B cell (primary cell): ENCODE measurements at regions not wholly inside any gene's neighbourhood (a gene's known extent, or its start where the extent isn't known, plus 50 kb on each side); places are given as distances from the start of the nearest gene placed in this dataset.

Experiments
- ATAC-seq: fragments of 200-7000 bp; cut with Tn5 transposase; one replicate; pipeline ENCODE4 v1.10.0; 2021; ENCODE audit warnings: low read depth, mild to moderate bottlenecking, moderate number of reproducible peaks, moderate library complexity
- CTCF ChIA-PET: fragments of 350-600 bp; sonication (Branson Sonifier 250); formaldehyde crosslinking; loops from one replicate; lab custom pipeline; 2021; ENCODE audit warnings: antibody characterized with exemption, inconsistent platforms; lab: Charles Lee
- POLR2A ChIA-PET: fragments of 350-600 bp; sonication (Branson Sonifier 250); formaldehyde crosslinking; loops from one replicate; lab custom pipeline; 2021; ENCODE audit warnings: antibody characterized with exemption; lab: Charles Lee
- DNase-seq: peaks from one replicate; pipeline ENCODE4 v3.0.0; 2013
- H2AFZ ChIP-seq: 2 replicates; pipeline ENCODE4 v1.6.1; 2012; ENCODE audit warnings: mild to moderate bottlenecking, low read depth, low read length; ENCODE audit not compliant: insufficient read depth, poor library complexity, severe bottlenecking
- H3K27ac ChIP-seq, 2 donors: 1 replicate in 1 of 2; 2 replicates in 1 of 2; pipeline ENCODE4 v1.5.1; 2012 to 2013; ENCODE audit warnings: low read length in 2 of 2, mild to moderate bottlenecking in 2 of 2, moderate library complexity in 1 of 2
- H3K27me3 ChIP-seq, 4 experiments: fragments of 200-600 bp in 1 of 4; sonication (generic) in 1 of 4; replicated peaks in 1 of 4; 1 replicate in 2 of 4; 2 replicates in 2 of 4; pipeline versions ENCODE4 v1.6.1 to v1.7.0; 2013 to 2016; ENCODE audit warnings: low read length in 3 of 4, mild to moderate bottlenecking in 2 of 4, mixed read lengths in 1 of 4, moderate library complexity in 1 of 4; ENCODE audit not compliant: insufficient read depth in 4 of 4, control insufficient read depth in 3 of 4; ENCODE audit errors: control extremely low read depth in 1 of 4
- H3K36me3 ChIP-seq, 2 experiments: replicated peaks in 1 of 2; 1 replicate in 1 of 2; 2 replicates in 1 of 2; pipeline versions ENCODE4 v1.6.1 to v1.7.1; 2013; ENCODE audit warnings: low read length in 1 of 2; ENCODE audit not compliant: insufficient read depth in 2 of 2, control insufficient read depth in 1 of 2; ENCODE audit errors: control extremely low read depth in 1 of 2, extremely low read depth in 1 of 2
- H3K4me1 ChIP-seq, 2 donors: fragments of 200-600 bp in 1 of 2; sonication (generic) in 1 of 2; 1 replicate in 1 of 2; 2 replicates in 1 of 2; pipeline versions ENCODE4 v1.5.1 to v1.6.1; 2013 to 2017; ENCODE audit warnings: low read length in 2 of 2; ENCODE audit not compliant: control insufficient read depth in 2 of 2, insufficient read depth in 2 of 2
- H3K4me2 ChIP-seq: replicated peaks from 2 replicates; pipeline ENCODE3; 2012; ENCODE audit warnings: mild to moderate bottlenecking, low read depth, low read length; ENCODE audit not compliant: poor library complexity, severe bottlenecking
- H3K4me3 ChIP-seq, 5 experiments: fragments of 200-600 bp in 1 of 5; sonication (generic) in 1 of 5; 1 replicate in 3 of 5; 2 replicates in 2 of 5; pipeline versions ENCODE4 v1.5.1 to v1.7.0; 2011 to 2016; ENCODE audit warnings: low read length in 4 of 5, mild to moderate bottlenecking in 4 of 5, low read depth in 2 of 5, control low read depth in 1 of 5, moderate library complexity in 1 of 5; ENCODE audit not compliant: insufficient read depth in 1 of 5; ENCODE audit errors: control extremely low read depth in 1 of 5, extremely low read depth in 1 of 5
- H3K79me2 ChIP-seq: fragments of 200-600 bp; sonication (generic); one replicate; pipeline ENCODE4 v1.6.0; 2016; ENCODE audit warnings: low read length; ENCODE audit not compliant: control insufficient read depth, insufficient read depth
- H3K9ac ChIP-seq: fragments of 200-600 bp; sonication (generic); 2 replicates; pipeline ENCODE4 v1.6.1; 2017; ENCODE audit warnings: mild to moderate bottlenecking, low read length, moderate library complexity
- H3K9me3 ChIP-seq, 3 donors: one replicate each; pipeline versions ENCODE4 v1.6.1 to v1.7.1; 2013; ENCODE audit warnings: low read length in 2 of 3; ENCODE audit not compliant: control insufficient read depth in 2 of 3, insufficient read depth in 1 of 3; ENCODE audit errors: control extremely low read depth in 1 of 3
- H4K20me1 ChIP-seq: 2 replicates; pipeline ENCODE4 v1.6.0; 2012; ENCODE audit warnings: mild to moderate bottlenecking, low read length; ENCODE audit not compliant: insufficient read depth, control insufficient read depth, poor library complexity, severe bottlenecking
- H3K27ac Mint-ChIP-seq: one replicate; pipeline ENCODE4 v1.8.0; 2021; ENCODE audit warnings: mixed read lengths
- H3K27me3 Mint-ChIP-seq: one replicate; pipeline ENCODE4 v1.8.0; 2021; ENCODE audit warnings: mixed read lengths
- H3K4me1 Mint-ChIP-seq: one replicate; pipeline ENCODE4 v1.8.0; 2021; ENCODE audit warnings: mixed read lengths
- H3K4me3 Mint-ChIP-seq: one replicate; pipeline ENCODE4 v1.8.0; 2021; ENCODE audit warnings: mixed read lengths
- H3K9me3 Mint-ChIP-seq: one replicate; pipeline ENCODE4 v1.8.0; 2022; ENCODE audit warnings: mixed read lengths; ENCODE audit not compliant: insufficient read depth
- CTCF ChIP-seq: fragments of 200-600 bp; IDR thresholded peaks from one replicate; pipeline ENCODE4 v1.8.0; 2022; ENCODE audit warnings: antibody characterized with exemption, mild to moderate bottlenecking
- EZH2 ChIP-seq: IDR thresholded peaks from 2 replicates; pipeline ENCODE4 v1.6.1; 2012; ENCODE audit warnings: borderline replicate concordance, low read depth, mild to moderate bottlenecking, moderate library complexity, low read length; ENCODE audit not compliant: insufficient read depth, poor library complexity, severe bottlenecking
- WGBS: methylation state at CpG from one replicate; pipeline ENCODE4 v1.1.5; 2013; ENCODE audit warnings: missing lambda C conversion rate; ENCODE audit not compliant: insufficient coverage; 5-methylcytosine and 5-hydroxymethylcytosine counted together
- intact Hi-C: fragments of 100-400 bp; cut with micrococcal nuclease; formaldehyde crosslinking; loops from one replicate; pipeline ENCODE4 v1.10.0; 2022

DNA sequence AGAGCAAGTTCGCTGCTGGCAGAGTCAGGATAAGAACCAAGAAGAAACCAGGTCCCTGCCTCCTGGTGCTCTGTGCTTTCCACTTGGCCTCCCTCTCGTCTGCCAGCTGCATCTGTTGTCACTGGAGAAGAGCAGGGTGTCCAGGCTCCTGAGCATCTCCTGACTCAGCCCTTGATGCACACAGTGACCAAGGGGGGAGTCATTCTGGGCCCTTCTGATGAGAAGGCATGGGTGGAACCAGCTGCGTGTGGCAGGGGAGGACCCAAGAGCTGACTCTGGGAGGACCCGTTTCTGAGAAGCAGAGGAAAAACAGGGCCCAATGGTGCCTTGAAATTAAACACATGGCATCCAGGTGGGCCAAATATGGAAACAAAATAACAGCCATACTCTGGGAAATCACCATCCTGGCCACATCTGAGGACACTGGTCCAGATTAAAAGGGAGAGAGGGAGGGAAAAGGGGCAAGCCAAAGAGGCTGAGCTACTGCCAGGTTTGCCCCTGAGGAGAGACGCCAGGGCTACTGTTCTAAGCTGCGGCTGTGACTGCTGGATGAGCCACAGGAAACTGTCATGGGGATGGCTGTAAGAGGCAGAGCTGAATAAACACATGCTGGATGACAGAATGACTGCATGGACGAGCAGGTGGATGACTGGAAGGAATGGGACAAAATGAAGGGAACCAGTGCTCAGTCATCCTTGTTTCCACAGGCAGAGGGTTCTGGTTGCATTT is 58.1 kb upstream of the CA12 start:
- WGBS, result 89% methylated on average over 7 of the region's 7 CpGs
- DNase-seq (no peak), ATAC-seq (no peak)
- TF ChIP-seq CTCF (no peak), EZH2 (no peak)
- peaks cover 12% of the 10 kb centered on the region for H3K27me3 Mint-ChIP-seq
- H3K9me3 Mint-ChIP-seq, result no peaks in the 10 kb centered on the region
- H4K20me1 ChIP-seq, result no peaks in the 10 kb centered on the region
- no peaks in the 10 kb centered on the region for H3K79me2 ChIP-seq
- no peaks in the 10 kb centered on the region for H3K36me3 ChIP-seq
- no peak overlapping the region for H3K9ac ChIP-seq
- peaks cover 2% of the 10 kb centered on the region for H3K4me1 Mint-ChIP-seq
- no peaks in the 10 kb centered on the region for H3K9me3 ChIP-seq
- no peak overlapping the region for H2AFZ ChIP-seq
- ChIA-PET POLR2A (no interaction called here), CTCF (no interaction called here)
- peaks cover 0 to 6% of the 10 kb centered on the region in 2 donors for H3K4me1 ChIP-seq
- no peak overlapping the region for H3K4me3 ChIP-seq
- H3K27ac ChIP-seq, result no peak overlapping the region
- H3K4me2 ChIP-seq, result no peak overlapping the region
- H3K27me3 ChIP-seq, result no peaks in the 10 kb centered on the region
- H3K4me3 Mint-ChIP-seq, result no peak overlapping the region
- intact Hi-C loops, result no loop called here
- no peak overlapping the region for H3K27ac Mint-ChIP-seq

- H3K4me1 ChIP-seq, result peaks cover 0 to 6% of the 10 kb centered on the region in 2 donors
- DNase-seq (no peak), ATAC-seq (no peak)
- H2AFZ ChIP-seq, result no peak overlapping the region
- ChIA-PET CTCF (no interaction called here), POLR2A (no interaction called here)
- no peaks in the 10 kb centered on the region for H3K79me2 ChIP-seq
- intact Hi-C loops, result no loop called here
- H3K9me3 ChIP-seq, result no peaks in the 10 kb centered on the region
- no peak overlapping the region for H3K9ac ChIP-seq
- H3K4me2 ChIP-seq, result no peak overlapping the region
- no peaks in the 10 kb centered on the region for H3K9me3 Mint-ChIP-seq
- H3K36me3 ChIP-seq, result no peaks in the 10 kb centered on the region
- no peak overlapping the region for H3K4me3 ChIP-seq
- H3K4me3 Mint-ChIP-seq, result no peak overlapping the region
- peaks cover 12% of the 10 kb centered on the region for H3K27me3 Mint-ChIP-seq
- no peak overlapping the region for H3K27ac ChIP-seq
- no peaks in the 10 kb centered on the region for H3K27me3 ChIP-seq
- no peaks in the 10 kb centered on the region for H4K20me1 ChIP-seq
- H3K4me1 Mint-ChIP-seq, result peaks cover 2% of the 10 kb centered on the region
- WGBS, result 100% methylated on average over 1 of the region's 3 CpGs
- no peak overlapping the region for H3K27ac Mint-ChIP-seq
- TF ChIP-seq CTCF, result no peak
- TF ChIP-seq EZH2, result no peak
Observed at GRCh38 chr15:63440265-63440648, 58.6 kb upstream of the CA12 start.
